CD4-positive, alpha-beta memory T cell (primary cell): ENCODE measurements at regions not wholly inside any gene's neighbourhood (a gene's known extent, or its start where the extent isn't known, plus 50 kb on each side); places are given as distances from the start of the nearest gene placed in this dataset.

Experiments used
- CTCF ChIA-PET: fragments of 350-600 bp; sonication (Branson Sonifier 250); formaldehyde crosslinking; loops from one replicate; lab custom pipeline; 2021; ENCODE audit warnings: inconsistent platforms; ENCODE audit not compliant: partially characterized antibody; lab: Charles Lee
- POLR2A ChIA-PET: fragments of 350-600 bp; sonication (Branson Sonifier 250); formaldehyde crosslinking; loops from one replicate; lab custom pipeline; 2021; ENCODE audit not compliant: partially characterized antibody; lab: Charles Lee
- DNase-seq, 5 donors: peaks; one replicate each; pipeline versions ENCODE4 v3.0.0 to v3.0.0-alpha.2; 2020 to 2022; ENCODE audit warnings: mixed read lengths in 1 of 5
- H3K27ac ChIP-seq: one replicate; pipeline ENCODE4 v1.7.0; 2013; ENCODE audit warnings: low read depth, low read length
- H3K27me3 ChIP-seq: 2 replicates; pipeline ENCODE4 v1.7.0; 2013; ENCODE audit warnings: mild to moderate bottlenecking, low read length, moderate library complexity; ENCODE audit not compliant: insufficient read depth
- H3K36me3 ChIP-seq: 2 replicates; pipeline ENCODE4 v1.7.0; 2013; ENCODE audit warnings: mild to moderate bottlenecking, low read length, moderate library complexity; ENCODE audit not compliant: insufficient read depth
- H3K4me1 ChIP-seq: 2 replicates; pipeline ENCODE4 v1.7.0; 2013; ENCODE audit warnings: mild to moderate bottlenecking, low read length, moderate library complexity; ENCODE audit not compliant: insufficient read depth
- H3K4me3 ChIP-seq, 2 donors: one replicate each; pipeline ENCODE4 v1.7.0; 2013; ENCODE audit warnings: low read length in 2 of 2, mild to moderate bottlenecking in 1 of 2
- H3K9me3 ChIP-seq, 2 donors: one replicate each; pipeline ENCODE4 v1.7.0; 2013; ENCODE audit warnings: low read length in 2 of 2, control low read depth in 1 of 2; ENCODE audit not compliant: control insufficient read depth in 1 of 2
- H3K27ac Mint-ChIP-seq, 7 donors: one replicate each; pipeline ENCODE4 v1.8.0; 2020 to 2021; ENCODE audit warnings: mixed read lengths in 7 of 7, mild to moderate bottlenecking in 6 of 7, inconsistent platforms in 3 of 7, moderate library complexity in 3 of 7
- H3K27me3 Mint-ChIP-seq, 2 donors: one replicate each; pipeline ENCODE4 v1.8.0; 2020 to 2021; ENCODE audit warnings: mixed read lengths in 2 of 2
- H3K36me3 Mint-ChIP-seq, 2 donors: one replicate each; pipeline ENCODE4 v1.8.0; 2020 to 2021; ENCODE audit warnings: mixed read lengths in 2 of 2, inconsistent platforms in 1 of 2, mild to moderate bottlenecking in 1 of 2
- H3K4me1 Mint-ChIP-seq, 4 donors: one replicate each; pipeline ENCODE4 v1.8.0; 2020 to 2021; ENCODE audit warnings: mixed read lengths in 4 of 4, mild to moderate bottlenecking in 1 of 4
- H3K4me3 Mint-ChIP-seq, 8 donors: one replicate each; pipeline ENCODE4 v1.8.0; 2020 to 2021; ENCODE audit warnings: mixed read lengths in 8 of 8, mild to moderate bottlenecking in 7 of 8, moderate library complexity in 6 of 8, inconsistent platforms in 3 of 8
- H3K9me3 Mint-ChIP-seq, 8 donors: one replicate each; pipeline ENCODE4 v1.8.0; 2020 to 2021; ENCODE audit warnings: mixed read lengths in 8 of 8, mild to moderate bottlenecking in 5 of 8, inconsistent platforms in 3 of 8, moderate library complexity in 1 of 8
- intact Hi-C: fragments of 100-400 bp; cut with micrococcal nuclease; formaldehyde crosslinking; loops from one replicate; pipeline ENCODE4 v1.15.1; 2023

GRCh38 chr4:120238277-120238973, 171.8 kb upstream of the MAD2L1 start:
- Histone ChIP-seq H3K27me3 (no peaks in the 10 kb centered on the region), H3K36me3 (no peaks in the 10 kb centered on the region), H3K4me3 (no peak overlapping the region), H3K4me1 (no peaks in the 10 kb centered on the region), H3K9me3 (no peaks in the 10 kb centered on the region), H3K27ac (no peak overlapping the region)
- H3K4me3 Mint-ChIP-seq, result no peak overlapping the region
- ChIA-PET POLR2A (no interaction called here), CTCF (no interaction called here)
- no peaks in the 10 kb centered on the region for H3K36me3 Mint-ChIP-seq
- DNase-seq, result no peak
- H3K27me3 Mint-ChIP-seq, result peaks cover 0 to 4% of the 10 kb centered on the region in 2 donors
- no peaks in the 10 kb centered on the region for H3K9me3 Mint-ChIP-seq
- intact Hi-C loops, result no loop called here
- no peak overlapping the region for H3K27ac Mint-ChIP-seq
- no peaks in the 10 kb centered on the region for H3K4me1 Mint-ChIP-seq

GRCh38 chr4:120236873-120237272, 170.2 kb upstream of the MAD2L1 start:
- H3K9me3 ChIP-seq, result no peaks in the 10 kb centered on the region
- H3K27ac Mint-ChIP-seq, result no peak overlapping the region
- CTCF ChIA-PET, result no interaction called here
- H3K27me3 ChIP-seq, result no peaks in the 10 kb centered on the region
- peaks cover 0 to 3% of the 10 kb centered on the region in 2 donors for H3K27me3 Mint-ChIP-seq
- no peak overlapping the region for H3K4me3 Mint-ChIP-seq
- no peaks in the 10 kb centered on the region for H3K4me1 ChIP-seq
- intact Hi-C loops, result no loop called here
- no peaks in the 10 kb centered on the region for H3K36me3 Mint-ChIP-seq
- H3K27ac ChIP-seq, result no peak overlapping the region
- H3K9me3 Mint-ChIP-seq, result peaks cover 0 to 3% (median 0%) of the 10 kb centered on the region in 8 donors
- H3K4me1 Mint-ChIP-seq, result no peaks in the 10 kb centered on the region
- POLR2A ChIA-PET, result no interaction called here
- H3K36me3 ChIP-seq, result no peaks in the 10 kb centered on the region
- no peak overlapping the region for H3K4me3 ChIP-seq
- DNase-seq, result no peak

GRCh38 chr4:120232050-120232449, 165.4 kb upstream of the MAD2L1 start:
- CTCF ChIA-PET, result no interaction called here
- Histone ChIP-seq H3K4me3 (no peak overlapping the region), H3K4me1 (no peaks in the 10 kb centered on the region), H3K27me3 (no peaks in the 10 kb centered on the region), H3K36me3 (no peaks in the 10 kb centered on the region), H3K27ac (no peak overlapping the region), H3K9me3 (no peaks in the 10 kb centered on the region)
- DNase-seq, result no peak
- POLR2A ChIA-PET, result no interaction called here
- H3K4me3 Mint-ChIP-seq, result no peak overlapping the region
- intact Hi-C loops, result no loop called here
- H3K4me1 Mint-ChIP-seq, result no peaks in the 10 kb centered on the region
- H3K9me3 Mint-ChIP-seq, result peaks cover 0 to 3% (median 0%) of the 10 kb centered on the region in 8 donors
- no peaks in the 10 kb centered on the region for H3K36me3 Mint-ChIP-seq
- peaks cover 2 to 5% of the 10 kb centered on the region in 2 donors for H3K27me3 Mint-ChIP-seq
- H3K27ac Mint-ChIP-seq, result no peak overlapping the region

GRCh38 chr4:120228086-120228485, 161.4 kb upstream of the MAD2L1 start:
- no peaks in the 10 kb centered on the region for H3K27me3 ChIP-seq
- Mint-ChIP-seq H3K4me1 (no peaks in the 10 kb centered on the region), H3K9me3 (peaks cover 0 to 3% (median 0%) of the 10 kb centered on the region in 8 donors), H3K36me3 (no peaks in the 10 kb centered on the region), H3K27me3 (peaks cover 2 to 7% of the 10 kb centered on the region in 2 donors), H3K27ac (no peak overlapping the region), H3K4me3 (no peak overlapping the region)
- no peaks in the 10 kb centered on the region for H3K9me3 ChIP-seq
- H3K4me3 ChIP-seq, result no peak overlapping the region
- no peak for DNase-seq
- H3K4me1 ChIP-seq, result no peaks in the 10 kb centered on the region
- H3K27ac ChIP-seq, result no peak overlapping the region
- H3K36me3 ChIP-seq, result no peaks in the 10 kb centered on the region
- intact Hi-C loops, result no loop called here
- ChIA-PET POLR2A (no interaction called here), CTCF (no interaction called here)

GRCh38 chr4:120227554-120227953, 160.9 kb upstream of the MAD2L1 start:
- H3K4me3 ChIP-seq, result no peak overlapping the region
- ChIA-PET POLR2A (no interaction called here), CTCF (no interaction called here)
- no peaks in the 10 kb centered on the region for H3K9me3 ChIP-seq
- no peak overlapping the region for H3K27ac Mint-ChIP-seq
- H3K27me3 ChIP-seq, result no peaks in the 10 kb centered on the region
- H3K4me1 ChIP-seq, result no peaks in the 10 kb centered on the region
- H3K27me3 Mint-ChIP-seq, result peaks cover 2 to 7% of the 10 kb centered on the region in 2 donors
- no peak overlapping the region for H3K4me3 Mint-ChIP-seq
- DNase-seq, result no peak
- no peaks in the 10 kb centered on the region for H3K36me3 Mint-ChIP-seq
- H3K4me1 Mint-ChIP-seq, result no peaks in the 10 kb centered on the region
- H3K27ac ChIP-seq, result no peak overlapping the region
- intact Hi-C loops, result no loop called here
- peaks cover 0 to 4% (median 0%) of the 10 kb centered on the region in 8 donors for H3K9me3 Mint-ChIP-seq
- H3K36me3 ChIP-seq, result no peaks in the 10 kb centered on the region

GRCh38 chr4:120225527-120225926, 158.9 kb upstream of the MAD2L1 start:
- no peak overlapping the region for H3K27ac ChIP-seq
- no peaks in the 10 kb centered on the region for H3K4me1 ChIP-seq
- Mint-ChIP-seq H3K36me3 (no peaks in the 10 kb centered on the region), H3K4me1 (no peaks in the 10 kb centered on the region), H3K4me3 (no peak overlapping the region), H3K27me3 (peaks cover 2% of the 10 kb centered on the region in 2 donors), H3K9me3 (peaks cover 0 to 4% (median under 1%) of the 10 kb centered on the region in 8 donors), H3K27ac (no peak overlapping the region)
- intact Hi-C loops, result no loop called here
- no peak for DNase-seq
- CTCF ChIA-PET, result no interaction called here
- POLR2A ChIA-PET, result no interaction called here
- no peak overlapping the region for H3K4me3 ChIP-seq
- no peaks in the 10 kb centered on the region for H3K9me3 ChIP-seq
- H3K36me3 ChIP-seq, result no peaks in the 10 kb centered on the region
- H3K27me3 ChIP-seq, result no peaks in the 10 kb centered on the region

GRCh38 chr4:120218981-120219380, 152.3 kb upstream of the MAD2L1 start:
- Mint-ChIP-seq H3K27me3 (peaks cover 0 to 2% of the 10 kb centered on the region in 2 donors), H3K27ac (no peak overlapping the region), H3K4me1 (no peaks in the 10 kb centered on the region), H3K9me3 (peaks cover 0 to 8% (median 5%) of the 10 kb centered on the region in 8 donors), H3K4me3 (no peak overlapping the region), H3K36me3 (no peaks in the 10 kb centered on the region)
- no peaks in the 10 kb centered on the region for H3K9me3 ChIP-seq
- no peak overlapping the region for H3K4me3 ChIP-seq
- H3K36me3 ChIP-seq, result no peaks in the 10 kb centered on the region
- POLR2A ChIA-PET, result no interaction called here
- intact Hi-C loops, result no loop called here
- no peaks in the 10 kb centered on the region for H3K27me3 ChIP-seq
- CTCF ChIA-PET, result no interaction called here
- no peak overlapping the region for H3K27ac ChIP-seq
- DNase-seq, result no peak
- no peaks in the 10 kb centered on the region for H3K4me1 ChIP-seq
